Stomach (tissue), 8 donors: ENCODE measurements at regions not wholly inside any gene's neighbourhood (a gene's known extent, or its start where the extent isn't known, plus 50 kb on each side); places are given as distances from the start of the nearest gene placed in this dataset.

Experiments used
- DNase-seq, 2 donors: peaks; one replicate each; pipeline versions ENCODE4 v3.0.0 to v3.0.0-alpha.2; 2013 to 2019
- H3K27ac ChIP-seq, 5 donors: fragments of 200-600 bp in 4 of 5; sonication (generic) in 4 of 5; one replicate each; pipeline ENCODE4 v1.5.1; 2013 to 2019; ENCODE audit warnings: mild to moderate bottlenecking in 1 of 5, moderate library complexity in 1 of 5
- H3K27me3 ChIP-seq, 3 donors: fragments of 200-600 bp; sonication (generic); one replicate each; pipeline ENCODE4 v1.5.1; 2017 to 2019; ENCODE audit warnings: mixed run types in 1 of 3
- H3K36me3 ChIP-seq, 4 donors: fragments of 200-600 bp; sonication (generic); 1 replicate in 3 of 4; 2 replicates in 1 of 4; pipeline ENCODE4 v1.5.1; 2016 to 2019
- H3K4me1 ChIP-seq, 4 donors: fragments of 200-600 bp; sonication (generic); one replicate each; pipeline ENCODE4 v1.5.1; 2016 to 2019
- H3K4me3 ChIP-seq, 4 donors: fragments of 200-600 bp; sonication (generic) in 3 of 4; one replicate each; pipeline ENCODE4 v1.5.1; 2016 to 2019; ENCODE audit warnings: mild to moderate bottlenecking in 1 of 4
- H3K9me3 ChIP-seq, 4 donors: fragments of 200-600 bp; sonication (generic); one replicate each; pipeline ENCODE4 v1.5.1; 2016 to 2019
- CTCF ChIP-seq, 7 experiments: fragments of 450-650 bp in 4 of 7; fragments of 200-600 bp in 3 of 7; sonication (generic) in 3 of 7; IDR thresholded peaks; one replicate each; pipeline ENCODE4 v1.5.1; 2016 to 2019; ENCODE audit warnings: antibody characterized with exemption in 7 of 7, control low read depth in 2 of 7, mild to moderate bottlenecking in 1 of 7
- EP300 ChIP-seq: sonication (generic); formaldehyde crosslinking; IDR thresholded peaks from one replicate; pipeline ENCODE4 v1.6.1; 2017; ENCODE audit warnings: antibody characterized with exemption
- POLR2A ChIP-seq, 4 donors: fragments of 450-650 bp; IDR thresholded peaks; one replicate each; pipeline ENCODE4 v1.6.1; 2016; ENCODE audit warnings: antibody characterized with exemption in 4 of 4, control low read depth in 2 of 4, mild to moderate bottlenecking in 1 of 4, moderate library complexity in 1 of 4
- POLR2AphosphoS5 ChIP-seq, 3 donors: sonication (generic); formaldehyde crosslinking; IDR thresholded peaks; one replicate each; pipeline ENCODE4 v1.6.1; 2016; ENCODE audit warnings: antibody characterized with exemption in 3 of 3
- WGBS, 5 donors: extraction: QIAGEN DNeasy Blood & Tissue Kit in 3 of 5; methylation state at CpG; one replicate each; pipeline versions ENCODE4 v1.1.5 to v1.1.7; 2013 to 2018; 5-methylcytosine and 5-hydroxymethylcytosine counted together
- intact Hi-C: fragments of 100-400 bp; cut with DNase I; formaldehyde crosslinking; loops from one replicate; pipeline ENCODE4 v1.15.1; 2023; ENCODE audit warnings: low total_unique reads
- donor health status: healthy with polysubstance abuse.
- donor health status: Bipolar disorder and iron deficiency.
- donor health status: healthy.

GRCh38 chr2:215626812-215627281, 191.0 kb upstream of the FN1 start:
- no peak overlapping the region for H3K27ac ChIP-seq
- no peak overlapping the region for H3K4me3 ChIP-seq
- intact Hi-C loops, result no loop called here
- TF ChIP-seq CTCF (IDR thresholded peaks at IDR 0.05) (no peak), POLR2AphosphoS5 (IDR thresholded peaks at IDR 0.05) (no peak), EP300 (no peak), POLR2A (IDR thresholded peaks at IDR 0.05) (no peak)
- peaks cover 0 to 13% (median 3%) of the 10 kb centered on the region in 4 donors for H3K4me1 ChIP-seq
- no peaks in the 10 kb centered on the region for H3K27me3 ChIP-seq
- H3K9me3 ChIP-seq, result peaks cover 0 to 4% (median 0%) of the 10 kb centered on the region in 4 donors
- WGBS, 5 donors, result 66 to 82% (median 75%) methylated on average over 5 of the region's 5 CpGs
- no peaks in the 10 kb centered on the region for H3K36me3 ChIP-seq
- no peak for DNase-seq

GRCh38 chr2:215626063-215626462, 190.2 kb upstream of the FN1 start:
- Histone ChIP-seq H3K9me3 (peaks cover 0 to 4% (median 0%) of the 10 kb centered on the region in 4 donors), H3K4me1 (peaks cover 0 to 13% (median 3%) of the 10 kb centered on the region in 4 donors), H3K27me3 (no peaks in the 10 kb centered on the region), H3K36me3 (no peaks in the 10 kb centered on the region), H3K4me3 (no peak overlapping the region), H3K27ac (peak overlapping the region in 1 of 5 donors; percentile 79)
- WGBS, 5 donors, result 79 to 89% (median 85%) methylated on average over 1 of the region's 1 CpG
- intact Hi-C loops, result no loop called here
- TF ChIP-seq EP300, result no peak
- no peak for TF ChIP-seq POLR2A (IDR thresholded peaks at IDR 0.05)
- no peak for TF ChIP-seq POLR2AphosphoS5 (IDR thresholded peaks at IDR 0.05)
- no peak for TF ChIP-seq CTCF (IDR thresholded peaks at IDR 0.05)
- no peak for DNase-seq

- WGBS, 5 donors, result 77 to 83% (median 79%) methylated on average over 2 of the region's 2 CpGs
- Histone ChIP-seq H3K36me3 (no peaks in the 10 kb centered on the region), H3K4me3 (no peak overlapping the region), H3K27me3 (no peaks in the 10 kb centered on the region), H3K27ac (peak overlapping the region in 4 of 5 donors; percentile 20 to 79 (median 66)), H3K9me3 (no peaks in the 10 kb centered on the region), H3K4me1 (peaks cover 0 to 13% (median 4%) of the 10 kb centered on the region in 4 donors)
- no peak for DNase-seq
- TF ChIP-seq POLR2AphosphoS5 (IDR thresholded peaks at IDR 0.05), result no peak
- no peak for TF ChIP-seq CTCF (IDR thresholded peaks at IDR 0.05)
- TF ChIP-seq EP300, result no peak
- no peak for TF ChIP-seq POLR2A (IDR thresholded peaks at IDR 0.05)
- intact Hi-C loops, result no loop called here
Observed at GRCh38 chr2:215625207-215625606, 189.3 kb upstream of the FN1 start.

- no peak overlapping the region for H3K4me3 ChIP-seq
- H3K27ac ChIP-seq, result peak overlapping the region in 4 of 5 donors; percentile 56 to 79 (median 70)
- peak in 1 of 2 donors; percentile 83 for DNase-seq
- no peaks in the 10 kb centered on the region for H3K27me3 ChIP-seq
- H3K4me1 ChIP-seq, result peaks cover 0 to 21% (median 8%) of the 10 kb centered on the region in 4 donors
- H3K9me3 ChIP-seq, result no peaks in the 10 kb centered on the region
- no peaks in the 10 kb centered on the region for H3K36me3 ChIP-seq
- intact Hi-C loops, result no loop called here
- 39 to 70% (median 65%) methylated on average over 7 of the region's 7 CpGs for WGBS, 5 donors
- TF ChIP-seq POLR2A (IDR thresholded peaks at IDR 0.05) (no peak), POLR2AphosphoS5 (IDR thresholded peaks at IDR 0.05) (peak; percentile 41 to 97 (median 89)), EP300 (peak; percentile 88)
Observed at GRCh38 chr2:215624423-215624829, 188.6 kb upstream of the FN1 start.

- no peaks in the 10 kb centered on the region for H3K36me3 ChIP-seq
- no peaks in the 10 kb centered on the region for H3K27me3 ChIP-seq
- H3K9me3 ChIP-seq, result no peaks in the 10 kb centered on the region
- intact Hi-C loops, result no loop called here
- H3K27ac ChIP-seq, result peak overlapping the region in 3 of 5 donors; percentile 56 to 79 (median 76)
- H3K4me3 ChIP-seq, result no peak overlapping the region
- no peak for DNase-seq
- peaks cover 0 to 29% (median 12%) of the 10 kb centered on the region in 4 donors for H3K4me1 ChIP-seq
- 77 to 79% (median 78%) methylated on average over 5 of the region's 5 CpGs for WGBS, 5 donors
- TF ChIP-seq POLR2AphosphoS5 (IDR thresholded peaks at IDR 0.05), result no peak
- TF ChIP-seq EP300, result no peak
- TF ChIP-seq CTCF (IDR thresholded peaks at IDR 0.05), result no peak
- TF ChIP-seq POLR2A (IDR thresholded peaks at IDR 0.05), result no peak
Observed at GRCh38 chr2:215622837-215623236, 187.0 kb upstream of the FN1 start.
